Smooth muscle cell (in vitro differentiated cells): ENCODE measurements at regions not wholly inside any gene's neighbourhood (a gene's known extent, or its start where the extent isn't known, plus 50 kb on each side); places are given as distances from the start of the nearest gene placed in this dataset.

Source experiments
- DNase-seq: peaks from one replicate; lab custom pipeline; 2025; ENCODE audit not compliant: unreplicated experiment; lab: John Stamatoyannopoulos, UW
- H2AFZ ChIP-seq: fragments of 200-600 bp; sonication (generic); 2 replicates; pipeline ENCODE4 v1.6.0; 2016; ENCODE audit warnings: antibody characterized with exemption, low read depth, mild to moderate bottlenecking
- H3F3A ChIP-seq: fragments of 200-600 bp; sonication (generic); 2 replicates; pipeline ENCODE4 v1.6.0; 2017; ENCODE audit warnings: antibody characterized with exemption, low read depth
- H3K27ac ChIP-seq: fragments of 200-600 bp; sonication (generic); 2 replicates; pipeline ENCODE4 v1.5.1; 2016; ENCODE audit warnings: low read depth, mild to moderate bottlenecking
- H3K27me3 ChIP-seq: fragments of 200-600 bp; sonication (generic); 2 replicates; pipeline ENCODE4 v1.6.1; 2016; ENCODE audit warnings: low read depth, mild to moderate bottlenecking
- H3K36me3 ChIP-seq: fragments of 200-600 bp; sonication (generic); 2 replicates; pipeline ENCODE4 v1.5.1; 2016; ENCODE audit warnings: low read depth
- H3K4me1 ChIP-seq: fragments of 200-600 bp; sonication (generic); 2 replicates; pipeline ENCODE4 v1.5.1; 2016; ENCODE audit warnings: low read depth
- H3K4me2 ChIP-seq: fragments of 200-600 bp; sonication (generic); 2 replicates; pipeline ENCODE4 v1.6.0; 2016; ENCODE audit warnings: mild to moderate bottlenecking
- H3K4me3 ChIP-seq: fragments of 200-600 bp; sonication (generic); 2 replicates; pipeline ENCODE4 v1.5.1; 2016; ENCODE audit warnings: mild to moderate bottlenecking
- H3K79me2 ChIP-seq: fragments of 200-600 bp; sonication (generic); 2 replicates; pipeline ENCODE4 v1.6.0; 2016; ENCODE audit warnings: low read depth, mild to moderate bottlenecking
- H3K9ac ChIP-seq: fragments of 200-600 bp; sonication (generic); 2 replicates; pipeline ENCODE4 v1.6.0; 2016; ENCODE audit warnings: low read depth
- H3K9me3 ChIP-seq: fragments of 200-600 bp; sonication (generic); replicated peaks from 2 replicates; pipeline ENCODE4 v1.5.1; 2016; ENCODE audit warnings: low read depth
- H4K20me1 ChIP-seq: fragments of 200-600 bp; sonication (generic); 2 replicates; pipeline ENCODE4 v1.6.0; 2016; ENCODE audit warnings: low read depth
- WGBS: methylation state at CpG from one replicate; pipeline ENCODE4 v1.1.7; 2016; ENCODE audit warnings: low lambda C conversion rate; 5-methylcytosine and 5-hydroxymethylcytosine counted together
- TF ChIP-seq, protein P1 (sequence below): fragments of 200-600 bp; sonication (generic); IDR thresholded peaks from 2 replicates; pipeline ENCODE4 v1.5.1; 2017; ENCODE audit warnings: borderline replicate concordance, mild to moderate bottlenecking, antibody characterized with exemption; ENCODE audit not compliant: insufficient read depth, poor library complexity, severe bottlenecking

GRCh38 chr9:116049456-116049855, 104.1 kb upstream of the PAPPA start:
- Histone ChIP-seq H4K20me1 (no peaks in the 10 kb centered on the region), H3K9me3 (no peaks in the 10 kb centered on the region), H3K79me2 (no peaks in the 10 kb centered on the region), H3F3A (no peaks in the 10 kb centered on the region), H3K4me3 (no peak overlapping the region), H3K9ac (no peak overlapping the region), H3K4me1 (peaks cover 5% of the 10 kb centered on the region), H3K27ac (no peak overlapping the region), H2AFZ (peak overlapping the region; percentile 71), H3K27me3 (peaks cover 5% of the 10 kb centered on the region), H3K4me2 (peak overlapping the region; percentile 57), H3K36me3 (no peaks in the 10 kb centered on the region)
- TF ChIP-seq, protein P1, sequence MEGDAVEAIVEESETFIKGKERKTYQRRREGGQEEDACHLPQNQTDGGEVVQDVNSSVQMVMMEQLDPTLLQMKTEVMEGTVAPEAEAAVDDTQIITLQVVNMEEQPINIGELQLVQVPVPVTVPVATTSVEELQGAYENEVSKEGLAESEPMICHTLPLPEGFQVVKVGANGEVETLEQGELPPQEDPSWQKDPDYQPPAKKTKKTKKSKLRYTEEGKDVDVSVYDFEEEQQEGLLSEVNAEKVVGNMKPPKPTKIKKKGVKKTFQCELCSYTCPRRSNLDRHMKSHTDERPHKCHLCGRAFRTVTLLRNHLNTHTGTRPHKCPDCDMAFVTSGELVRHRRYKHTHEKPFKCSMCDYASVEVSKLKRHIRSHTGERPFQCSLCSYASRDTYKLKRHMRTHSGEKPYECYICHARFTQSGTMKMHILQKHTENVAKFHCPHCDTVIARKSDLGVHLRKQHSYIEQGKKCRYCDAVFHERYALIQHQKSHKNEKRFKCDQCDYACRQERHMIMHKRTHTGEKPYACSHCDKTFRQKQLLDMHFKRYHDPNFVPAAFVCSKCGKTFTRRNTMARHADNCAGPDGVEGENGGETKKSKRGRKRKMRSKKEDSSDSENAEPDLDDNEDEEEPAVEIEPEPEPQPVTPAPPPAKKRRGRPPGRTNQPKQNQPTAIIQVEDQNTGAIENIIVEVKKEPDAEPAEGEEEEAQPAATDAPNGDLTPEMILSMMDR: no peak
- 34% methylated on average over 4 of the region's 4 CpGs for WGBS
- DNase-seq: no peak

DNA sequence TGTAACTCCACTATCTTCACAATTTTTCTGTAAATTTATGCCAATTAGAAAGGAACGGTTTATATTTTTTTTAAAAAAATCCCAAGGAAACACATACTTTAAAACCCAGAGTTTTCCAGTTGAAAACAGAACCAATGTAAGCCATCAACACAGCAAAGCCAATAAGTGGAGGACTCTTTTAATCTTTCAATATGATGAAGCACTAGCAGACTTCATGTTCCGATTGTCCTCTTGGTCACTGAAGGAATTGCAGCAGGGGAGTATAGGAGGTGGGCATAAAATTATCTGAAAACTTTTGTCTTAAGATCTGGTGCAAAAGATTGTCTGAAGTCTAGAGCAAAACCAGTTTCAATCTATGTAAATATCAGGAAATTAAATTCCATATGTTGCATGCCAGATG, 102.1 kb upstream of the PAPPA start:
- H2AFZ ChIP-seq: no peak overlapping the region
- H3K4me2 ChIP-seq: no peak overlapping the region
- H3K27ac ChIP-seq: no peak overlapping the region
- H3K4me3 ChIP-seq: no peak overlapping the region
- H3K4me1 ChIP-seq: peaks cover 5% of the 10 kb centered on the region
- peaks cover 5% of the 10 kb centered on the region for H3K27me3 ChIP-seq
- TF ChIP-seq, protein P1: no peak
- no peaks in the 10 kb centered on the region for H3K9me3 ChIP-seq
- no peaks in the 10 kb centered on the region for H3K36me3 ChIP-seq
- H4K20me1 ChIP-seq: no peaks in the 10 kb centered on the region
- no peak overlapping the region for H3K9ac ChIP-seq
- no peaks in the 10 kb centered on the region for H3K79me2 ChIP-seq
- 92% methylated on average over 2 of the region's 2 CpGs for WGBS
- no peak for DNase-seq
- H3F3A ChIP-seq: no peaks in the 10 kb centered on the region

DNA sequence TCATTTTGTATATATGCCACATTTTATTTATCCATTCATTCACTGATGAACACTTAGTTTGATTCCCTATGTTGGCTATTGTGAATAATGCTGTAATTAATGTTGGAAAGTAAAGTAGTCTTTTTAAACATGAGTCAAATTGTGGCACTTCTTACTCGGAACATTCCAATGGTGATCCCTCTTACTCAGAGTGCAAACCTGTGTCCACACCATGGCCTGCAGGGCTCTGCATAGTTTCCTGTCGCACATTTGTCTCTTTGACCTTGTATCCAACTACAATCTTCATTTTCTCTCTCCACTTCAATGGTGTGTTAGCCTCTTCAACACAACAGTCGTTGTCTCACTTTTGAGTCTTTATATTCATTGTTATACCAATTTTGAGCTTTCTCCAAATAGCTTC, 98.1 kb upstream of the PAPPA start:
- Histone ChIP-seq H3K27ac (no peak overlapping the region), H2AFZ (no peak overlapping the region), H3K4me1 (no peaks in the 10 kb centered on the region), H3K79me2 (no peaks in the 10 kb centered on the region), H3F3A (peaks cover 3% of the 10 kb centered on the region), H3K9me3 (no peaks in the 10 kb centered on the region), H3K9ac (no peak overlapping the region), H3K4me3 (no peak overlapping the region), H3K27me3 (peaks cover 5% of the 10 kb centered on the region), H3K36me3 (no peaks in the 10 kb centered on the region), H3K4me2 (no peak overlapping the region), H4K20me1 (no peaks in the 10 kb centered on the region)
- no peak for DNase-seq
- 69% methylated on average over 3 of the region's 3 CpGs for WGBS
- TF ChIP-seq, protein P1: no peak

GRCh38 chr9:116057371-116057770, 96.2 kb upstream of the PAPPA start:
- Histone ChIP-seq H3K27me3 (peaks cover 5% of the 10 kb centered on the region), H3F3A (peaks cover 3% of the 10 kb centered on the region), H4K20me1 (no peaks in the 10 kb centered on the region), H3K9me3 (no peaks in the 10 kb centered on the region), H3K4me1 (no peaks in the 10 kb centered on the region), H3K27ac (no peak overlapping the region), H3K79me2 (no peaks in the 10 kb centered on the region), H2AFZ (no peak overlapping the region), H3K36me3 (no peaks in the 10 kb centered on the region), H3K4me3 (no peak overlapping the region), H3K4me2 (no peak overlapping the region), H3K9ac (no peak overlapping the region)
- DNase-seq: no peak
- TF ChIP-seq, protein P1: no peak
- 73% methylated on average over 5 of the region's 5 CpGs for WGBS
